B cell (primary cell): ENCODE measurements at regions not wholly inside any gene's neighbourhood (a gene's known extent, or its start where the extent isn't known, plus 50 kb on each side); places are given as distances from the start of the nearest gene placed in this dataset.

Experiments
- ATAC-seq: fragments of 200-7000 bp; cut with Tn5 transposase; one replicate; pipeline ENCODE4 v1.10.0; 2021; ENCODE audit warnings: low read depth, mild to moderate bottlenecking, moderate number of reproducible peaks, moderate library complexity
- CTCF ChIA-PET: fragments of 350-600 bp; sonication (Branson Sonifier 250); formaldehyde crosslinking; loops from one replicate; lab custom pipeline; 2021; ENCODE audit warnings: antibody characterized with exemption, inconsistent platforms; lab: Charles Lee
- POLR2A ChIA-PET: fragments of 350-600 bp; sonication (Branson Sonifier 250); formaldehyde crosslinking; loops from one replicate; lab custom pipeline; 2021; ENCODE audit warnings: antibody characterized with exemption; lab: Charles Lee
- DNase-seq: peaks from one replicate; pipeline ENCODE4 v3.0.0; 2013
- H2AFZ ChIP-seq: 2 replicates; pipeline ENCODE4 v1.6.1; 2012; ENCODE audit warnings: mild to moderate bottlenecking, low read depth, low read length; ENCODE audit not compliant: insufficient read depth, poor library complexity, severe bottlenecking
- H3K27ac ChIP-seq, 2 donors: 1 replicate in 1 of 2; 2 replicates in 1 of 2; pipeline ENCODE4 v1.5.1; 2012 to 2013; ENCODE audit warnings: low read length in 2 of 2, mild to moderate bottlenecking in 2 of 2, moderate library complexity in 1 of 2
- H3K27me3 ChIP-seq, 4 experiments: fragments of 200-600 bp in 1 of 4; sonication (generic) in 1 of 4; replicated peaks in 1 of 4; 1 replicate in 2 of 4; 2 replicates in 2 of 4; pipeline versions ENCODE4 v1.6.1 to v1.7.0; 2013 to 2016; ENCODE audit warnings: low read length in 3 of 4, mild to moderate bottlenecking in 2 of 4, mixed read lengths in 1 of 4, moderate library complexity in 1 of 4; ENCODE audit not compliant: insufficient read depth in 4 of 4, control insufficient read depth in 3 of 4; ENCODE audit errors: control extremely low read depth in 1 of 4
- H3K36me3 ChIP-seq, 2 experiments: replicated peaks in 1 of 2; 1 replicate in 1 of 2; 2 replicates in 1 of 2; pipeline versions ENCODE4 v1.6.1 to v1.7.1; 2013; ENCODE audit warnings: low read length in 1 of 2; ENCODE audit not compliant: insufficient read depth in 2 of 2, control insufficient read depth in 1 of 2; ENCODE audit errors: control extremely low read depth in 1 of 2, extremely low read depth in 1 of 2
- H3K4me1 ChIP-seq, 2 donors: fragments of 200-600 bp in 1 of 2; sonication (generic) in 1 of 2; 1 replicate in 1 of 2; 2 replicates in 1 of 2; pipeline versions ENCODE4 v1.5.1 to v1.6.1; 2013 to 2017; ENCODE audit warnings: low read length in 2 of 2; ENCODE audit not compliant: control insufficient read depth in 2 of 2, insufficient read depth in 2 of 2
- H3K4me2 ChIP-seq: replicated peaks from 2 replicates; pipeline ENCODE3; 2012; ENCODE audit warnings: mild to moderate bottlenecking, low read depth, low read length; ENCODE audit not compliant: poor library complexity, severe bottlenecking
- H3K4me3 ChIP-seq, 5 experiments: fragments of 200-600 bp in 1 of 5; sonication (generic) in 1 of 5; 1 replicate in 3 of 5; 2 replicates in 2 of 5; pipeline versions ENCODE4 v1.5.1 to v1.7.0; 2011 to 2016; ENCODE audit warnings: low read length in 4 of 5, mild to moderate bottlenecking in 4 of 5, low read depth in 2 of 5, control low read depth in 1 of 5, moderate library complexity in 1 of 5; ENCODE audit not compliant: insufficient read depth in 1 of 5; ENCODE audit errors: control extremely low read depth in 1 of 5, extremely low read depth in 1 of 5
- H3K79me2 ChIP-seq: fragments of 200-600 bp; sonication (generic); one replicate; pipeline ENCODE4 v1.6.0; 2016; ENCODE audit warnings: low read length; ENCODE audit not compliant: control insufficient read depth, insufficient read depth
- H3K9ac ChIP-seq: fragments of 200-600 bp; sonication (generic); 2 replicates; pipeline ENCODE4 v1.6.1; 2017; ENCODE audit warnings: mild to moderate bottlenecking, low read length, moderate library complexity
- H3K9me3 ChIP-seq, 3 donors: one replicate each; pipeline versions ENCODE4 v1.6.1 to v1.7.1; 2013; ENCODE audit warnings: low read length in 2 of 3; ENCODE audit not compliant: control insufficient read depth in 2 of 3, insufficient read depth in 1 of 3; ENCODE audit errors: control extremely low read depth in 1 of 3
- H4K20me1 ChIP-seq: 2 replicates; pipeline ENCODE4 v1.6.0; 2012; ENCODE audit warnings: mild to moderate bottlenecking, low read length; ENCODE audit not compliant: insufficient read depth, control insufficient read depth, poor library complexity, severe bottlenecking
- H3K27ac Mint-ChIP-seq: one replicate; pipeline ENCODE4 v1.8.0; 2021; ENCODE audit warnings: mixed read lengths
- H3K27me3 Mint-ChIP-seq: one replicate; pipeline ENCODE4 v1.8.0; 2021; ENCODE audit warnings: mixed read lengths
- H3K4me1 Mint-ChIP-seq: one replicate; pipeline ENCODE4 v1.8.0; 2021; ENCODE audit warnings: mixed read lengths
- H3K4me3 Mint-ChIP-seq: one replicate; pipeline ENCODE4 v1.8.0; 2021; ENCODE audit warnings: mixed read lengths
- H3K9me3 Mint-ChIP-seq: one replicate; pipeline ENCODE4 v1.8.0; 2022; ENCODE audit warnings: mixed read lengths; ENCODE audit not compliant: insufficient read depth
- CTCF ChIP-seq: fragments of 200-600 bp; IDR thresholded peaks from one replicate; pipeline ENCODE4 v1.8.0; 2022; ENCODE audit warnings: antibody characterized with exemption, mild to moderate bottlenecking
- EZH2 ChIP-seq: IDR thresholded peaks from 2 replicates; pipeline ENCODE4 v1.6.1; 2012; ENCODE audit warnings: borderline replicate concordance, low read depth, mild to moderate bottlenecking, moderate library complexity, low read length; ENCODE audit not compliant: insufficient read depth, poor library complexity, severe bottlenecking
- WGBS: methylation state at CpG from one replicate; pipeline ENCODE4 v1.1.5; 2013; ENCODE audit warnings: missing lambda C conversion rate; ENCODE audit not compliant: insufficient coverage; 5-methylcytosine and 5-hydroxymethylcytosine counted together
- intact Hi-C: fragments of 100-400 bp; cut with micrococcal nuclease; formaldehyde crosslinking; loops from one replicate; pipeline ENCODE4 v1.10.0; 2022

GRCh38 chr6:16914184-16914583 is 152.9 kb upstream of the ATXN1 start:
- Mint-ChIP-seq H3K4me1 (no peaks in the 10 kb centered on the region), H3K27me3 (peaks cover 7% of the 10 kb centered on the region), H3K9me3 (peaks cover 5% of the 10 kb centered on the region), H3K27ac (no peak overlapping the region), H3K4me3 (no peak overlapping the region)
- Histone ChIP-seq H4K20me1 (no peaks in the 10 kb centered on the region), H2AFZ (no peak overlapping the region), H3K36me3 (no peaks in the 10 kb centered on the region), H3K4me3 (no peak overlapping the region), H3K9me3 (peaks cover 0 to 16% (median 4%) of the 10 kb centered on the region in 3 donors), H3K79me2 (no peaks in the 10 kb centered on the region), H3K27ac (no peak overlapping the region), H3K27me3 (no peaks in the 10 kb centered on the region), H3K4me2 (no peak overlapping the region), H3K9ac (no peak overlapping the region), H3K4me1 (no peaks in the 10 kb centered on the region)
- DNase-seq, result no peak
- TF ChIP-seq EZH2, result no peak
- TF ChIP-seq CTCF, result no peak
- intact Hi-C loops, result no loop called here
- 100% methylated on average over 1 of the region's 3 CpGs for WGBS
- ATAC-seq, result no peak
- ChIA-PET POLR2A (no interaction called here), CTCF (interaction anchor here (0.7 kb wide), 1 partner anchor 58 kb away, joined by 3 read pairs; no protein-coding TSS in a partner anchor)

GRCh38 chr6:16912756-16913155 is 151.5 kb upstream of the ATXN1 start:
- ATAC-seq, result no peak
- H3K36me3 ChIP-seq, result no peaks in the 10 kb centered on the region
- no peak overlapping the region for H3K27ac Mint-ChIP-seq
- intact Hi-C loops, result no loop called here
- H3K9me3 Mint-ChIP-seq, result peaks cover 5% of the 10 kb centered on the region
- H3K4me3 Mint-ChIP-seq, result no peak overlapping the region
- no peaks in the 10 kb centered on the region for H3K4me1 ChIP-seq
- no peaks in the 10 kb centered on the region for H3K79me2 ChIP-seq
- ChIA-PET CTCF (no interaction called here), POLR2A (no interaction called here)
- no peak overlapping the region for H3K9ac ChIP-seq
- no peaks in the 10 kb centered on the region for H3K27me3 ChIP-seq
- H4K20me1 ChIP-seq, result no peaks in the 10 kb centered on the region
- H3K4me2 ChIP-seq, result no peak overlapping the region
- peaks cover 8% of the 10 kb centered on the region for H3K27me3 Mint-ChIP-seq
- H3K27ac ChIP-seq, result no peak overlapping the region
- no peak for TF ChIP-seq EZH2
- no peak for TF ChIP-seq CTCF
- H2AFZ ChIP-seq, result no peak overlapping the region
- DNase-seq, result no peak
- H3K4me3 ChIP-seq, result no peak overlapping the region
- H3K4me1 Mint-ChIP-seq, result no peaks in the 10 kb centered on the region
- H3K9me3 ChIP-seq, result peaks cover 0 to 16% (median 4%) of the 10 kb centered on the region in 3 donors
